ENCODE measurements at regions not wholly inside any gene's neighbourhood (a gene's known extent, or its start where the extent isn't known, plus 50 kb on each side); places are given as distances from the start of the nearest gene placed in this dataset.

DNA sequence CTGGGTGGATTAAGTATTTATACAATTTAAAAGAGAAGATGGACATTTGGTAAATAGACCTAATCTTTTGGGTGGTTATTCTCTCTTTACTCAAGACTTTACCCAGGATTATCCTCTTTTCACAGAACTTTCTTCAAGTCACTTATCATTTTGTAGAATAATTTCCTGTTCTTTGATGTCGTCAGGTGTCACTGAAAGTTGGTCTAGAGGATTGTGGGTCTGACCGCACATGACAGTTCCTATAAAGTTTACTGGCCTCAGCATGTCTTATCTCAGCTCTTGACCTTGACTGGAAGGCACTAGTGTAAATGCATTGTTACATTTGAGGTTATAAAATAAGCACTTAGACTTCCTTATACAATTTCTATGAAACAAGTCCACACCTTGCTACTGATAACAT is 139.9 kb upstream of the SLC4A4 start:
- no peak for DNase-seq (ENCODE audit: low spot score)
- TF ChIP-seq, protein P1, sequence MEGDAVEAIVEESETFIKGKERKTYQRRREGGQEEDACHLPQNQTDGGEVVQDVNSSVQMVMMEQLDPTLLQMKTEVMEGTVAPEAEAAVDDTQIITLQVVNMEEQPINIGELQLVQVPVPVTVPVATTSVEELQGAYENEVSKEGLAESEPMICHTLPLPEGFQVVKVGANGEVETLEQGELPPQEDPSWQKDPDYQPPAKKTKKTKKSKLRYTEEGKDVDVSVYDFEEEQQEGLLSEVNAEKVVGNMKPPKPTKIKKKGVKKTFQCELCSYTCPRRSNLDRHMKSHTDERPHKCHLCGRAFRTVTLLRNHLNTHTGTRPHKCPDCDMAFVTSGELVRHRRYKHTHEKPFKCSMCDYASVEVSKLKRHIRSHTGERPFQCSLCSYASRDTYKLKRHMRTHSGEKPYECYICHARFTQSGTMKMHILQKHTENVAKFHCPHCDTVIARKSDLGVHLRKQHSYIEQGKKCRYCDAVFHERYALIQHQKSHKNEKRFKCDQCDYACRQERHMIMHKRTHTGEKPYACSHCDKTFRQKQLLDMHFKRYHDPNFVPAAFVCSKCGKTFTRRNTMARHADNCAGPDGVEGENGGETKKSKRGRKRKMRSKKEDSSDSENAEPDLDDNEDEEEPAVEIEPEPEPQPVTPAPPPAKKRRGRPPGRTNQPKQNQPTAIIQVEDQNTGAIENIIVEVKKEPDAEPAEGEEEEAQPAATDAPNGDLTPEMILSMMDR (IDR thresholded peaks at IDR 0.05; ENCODE audit: borderline replicate concordance, control extremely low read depth, extremely low read depth, insufficient read depth, missing control alignments) = no peak
- in situ Hi-C loops (cut with MboI; ENCODE audit: low sequenced_read_pairs, unreplicated experiment) = no loop called here

DNA sequence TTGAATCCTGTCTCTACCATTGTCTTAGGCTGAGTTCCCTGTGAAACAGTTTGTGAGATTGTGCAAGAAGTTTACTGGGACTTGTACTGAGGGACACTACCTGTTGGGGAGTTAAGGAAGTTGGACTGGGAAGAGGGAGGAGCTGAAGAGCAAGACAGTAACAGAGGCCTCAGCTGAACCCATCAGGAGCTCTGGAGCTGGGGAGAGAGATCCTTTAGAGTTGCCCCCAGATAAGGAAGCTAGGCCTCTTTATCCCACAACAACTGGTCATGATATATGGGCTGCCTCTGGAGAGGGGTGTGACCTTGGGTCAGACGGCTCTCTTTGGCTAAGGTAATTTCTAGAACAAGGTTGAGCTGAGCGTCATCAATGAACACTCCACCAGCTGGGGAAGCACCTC is 137.8 kb upstream of the SLC4A4 start:
- TF ChIP-seq, protein P1 (IDR thresholded peaks at IDR 0.05; ENCODE audit: borderline replicate concordance, control extremely low read depth, extremely low read depth, insufficient read depth, missing control alignments) = no peak
- no peak for DNase-seq (ENCODE audit: low spot score)
- in situ Hi-C loops (cut with MboI; ENCODE audit: low sequenced_read_pairs, unreplicated experiment) = no loop called here

DNA sequence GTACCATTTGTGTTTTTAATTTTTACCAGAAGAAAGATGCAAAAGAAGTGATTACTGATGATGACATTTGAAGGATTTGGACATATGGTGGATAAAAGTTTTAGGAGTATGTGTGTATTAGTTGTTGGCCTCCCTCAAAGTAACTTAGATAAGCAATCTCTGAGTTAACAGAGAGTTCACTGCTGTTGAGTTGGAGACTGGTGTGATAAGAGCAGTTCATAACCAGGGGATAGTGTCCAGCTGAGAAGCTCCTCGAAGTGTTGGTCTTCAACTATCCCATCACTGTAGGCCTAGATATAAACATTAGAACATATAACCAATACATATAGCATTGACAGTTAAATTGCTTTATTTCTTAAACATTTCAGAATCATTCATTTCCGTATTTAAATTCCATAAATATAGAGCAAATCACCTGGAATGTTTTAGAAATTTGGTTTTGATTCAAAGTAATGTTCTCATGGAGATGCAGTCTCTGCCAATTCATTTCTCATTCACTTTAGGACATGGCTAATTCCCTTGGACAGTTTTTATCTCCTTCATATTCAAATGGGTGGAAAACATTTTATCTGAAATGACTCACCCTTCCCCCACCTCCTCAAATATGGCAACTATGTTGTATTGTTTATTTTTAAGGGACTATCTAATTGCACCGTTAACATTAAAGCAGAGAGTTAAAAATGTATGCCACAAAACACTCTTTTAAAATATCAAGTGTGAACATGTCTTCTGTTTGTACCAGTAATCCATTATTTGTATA is 136.8 kb upstream of the SLC4A4 start:
- in situ Hi-C loops (cut with MboI; ENCODE audit: low sequenced_read_pairs, unreplicated experiment) = no loop called here
- TF ChIP-seq, protein P1 (IDR thresholded peaks at IDR 0.05; ENCODE audit: borderline replicate concordance, control extremely low read depth, extremely low read depth, insufficient read depth, missing control alignments) = no peak
- no peak for DNase-seq (ENCODE audit: low spot score)

DNA sequence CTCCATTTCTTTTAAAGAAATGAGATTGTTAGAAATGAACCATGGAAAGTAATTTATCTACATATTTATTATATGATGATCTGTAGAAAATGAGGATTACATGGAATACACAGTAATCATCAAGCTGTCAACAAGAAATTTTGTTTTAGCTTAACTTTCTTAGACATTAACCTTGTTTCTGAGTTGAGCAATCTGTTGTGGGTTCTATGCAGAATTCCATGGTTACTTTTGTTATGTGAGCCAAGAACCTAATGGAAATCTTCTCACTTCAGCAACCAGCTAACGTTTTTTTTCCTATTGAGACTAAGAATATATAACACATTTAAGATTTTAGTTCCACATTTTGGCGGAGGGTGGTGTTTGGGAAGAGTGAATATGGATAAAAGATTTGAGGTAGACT is 136.1 kb upstream of the SLC4A4 start:
- DNase-seq (ENCODE audit: low spot score) = no peak

DNA sequence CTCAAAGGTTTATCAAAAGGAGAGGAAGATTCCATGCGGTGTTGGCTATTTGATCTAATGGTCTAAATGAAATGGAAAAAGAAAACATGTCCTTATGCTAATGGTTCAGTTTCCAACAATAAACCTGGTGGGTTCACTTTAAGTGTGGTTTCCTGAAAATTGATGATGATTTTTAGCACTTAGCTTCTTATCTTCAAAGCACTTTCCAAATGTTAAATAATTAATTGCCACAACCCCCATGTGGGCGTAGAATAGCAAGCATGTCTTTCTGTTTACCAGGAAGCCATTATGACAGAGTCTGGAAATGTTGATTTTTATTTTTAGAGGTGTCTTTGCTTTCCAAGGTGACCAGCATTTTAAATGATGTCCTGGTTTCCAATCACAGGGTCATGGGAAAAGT is 134.8 kb upstream of the SLC4A4 start:
- DNase-seq (ENCODE audit: low spot score) = no peak
- TF ChIP-seq, protein P1 (IDR thresholded peaks at IDR 0.05; ENCODE audit: borderline replicate concordance, control extremely low read depth, extremely low read depth, insufficient read depth, missing control alignments) = no peak
- in situ Hi-C loops (cut with MboI; ENCODE audit: low sequenced_read_pairs, unreplicated experiment) = no loop called here

More for the DNA sequence above, 136.1 kb upstream of the SLC4A4 start:
- TF ChIP-seq, protein P1 (IDR thresholded peaks at IDR 0.05; ENCODE audit: borderline replicate concordance, control extremely low read depth, extremely low read depth, insufficient read depth, missing control alignments) = no peak
- in situ Hi-C loops (cut with MboI; ENCODE audit: low sequenced_read_pairs, unreplicated experiment) = no loop called here

DNA sequence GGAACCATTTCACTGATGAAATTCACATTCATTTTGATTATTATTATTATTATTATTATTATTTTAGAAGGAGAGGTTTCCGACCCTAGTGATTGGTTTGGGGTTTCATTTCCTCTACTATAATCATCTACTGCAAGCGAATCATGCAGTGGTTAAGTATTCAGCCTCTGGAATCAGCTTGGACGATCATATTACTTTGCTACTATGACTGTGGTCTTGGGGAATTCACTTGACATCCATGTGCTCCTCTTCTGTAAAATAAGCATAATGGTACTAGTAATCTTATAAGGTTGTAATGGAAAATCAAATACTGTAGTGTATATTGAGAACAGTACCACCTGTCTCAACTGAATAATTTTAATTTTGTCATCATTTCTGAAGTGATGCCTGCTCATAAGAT is 132.1 kb upstream of the SLC4A4 start:
- TF ChIP-seq, protein P1 (IDR thresholded peaks at IDR 0.05; ENCODE audit: borderline replicate concordance, control extremely low read depth, extremely low read depth, insufficient read depth, missing control alignments) = no peak
- in situ Hi-C loops (cut with MboI; ENCODE audit: low sequenced_read_pairs, unreplicated experiment) = no loop called here
- DNase-seq (ENCODE audit: low spot score) = no peak
